ENCODE measurements at regions not wholly inside any gene's neighbourhood (a gene's known extent, or its start where the extent isn't known, plus 50 kb on each side); places are given as distances from the start of the nearest gene placed in this dataset.
"Not testable (repeated sequence)": the region's sequence is repeated elsewhere in the genome, so short reads cannot be mapped to it uniquely, and the experiment has no call there.

- no peak for DNase-seq
Measured at GRCh38 chr9:15372455-15372854, 50.2 kb upstream of the SNAPC3 start.

GRCh38 chr9:15371448-15371845 is 51.2 kb upstream of the SNAPC3 start:
- no peak for DNase-seq

- no peak for DNase-seq
Measured at GRCh38 chr9:15370466-15371447, 51.9 kb upstream of the SNAPC3 start.

DNA sequence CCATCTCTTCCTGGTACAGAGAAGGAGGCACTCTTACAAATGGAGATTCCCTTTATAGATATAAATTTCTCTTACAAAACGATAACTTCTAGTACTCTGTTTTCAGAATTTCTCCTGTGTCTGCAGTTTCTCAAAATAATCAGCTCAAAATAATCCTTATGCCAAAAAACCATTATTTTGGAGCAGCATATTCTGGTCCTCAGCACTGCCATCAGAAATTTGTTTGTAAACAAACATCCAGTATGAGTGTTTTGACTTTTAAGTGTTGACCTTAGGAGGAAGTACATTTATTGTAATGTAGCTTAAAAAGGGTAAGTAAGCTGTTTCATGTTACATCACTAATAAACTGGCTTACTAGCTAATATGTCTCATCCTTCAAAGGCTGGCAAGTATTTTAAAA is 52.8 kb upstream of the SNAPC3 start:
- DNase-seq: no peak

- DNase-seq: no peak
Measured at GRCh38 chr9:15369238-15369637, 53.4 kb upstream of the SNAPC3 start.

GRCh38 chr9:15364975-15365553 is 57.6 kb upstream of the SNAPC3 start:
- not testable (repeated sequence) for DNase-seq

- DNase-seq: no peak
Measured at GRCh38 chr9:15361737-15362136, 54.7 kb upstream of the TTC39B start.

GRCh38 chr9:15357050-15357653 is 50.1 kb upstream of the TTC39B start:
- DNase-seq: peak; percentile 22
